ENCODE measurements at regions not wholly inside any gene's neighbourhood (a gene's known extent, or its start where the extent isn't known, plus 50 kb on each side); places are given as distances from the start of the nearest gene placed in this dataset.

DNA sequence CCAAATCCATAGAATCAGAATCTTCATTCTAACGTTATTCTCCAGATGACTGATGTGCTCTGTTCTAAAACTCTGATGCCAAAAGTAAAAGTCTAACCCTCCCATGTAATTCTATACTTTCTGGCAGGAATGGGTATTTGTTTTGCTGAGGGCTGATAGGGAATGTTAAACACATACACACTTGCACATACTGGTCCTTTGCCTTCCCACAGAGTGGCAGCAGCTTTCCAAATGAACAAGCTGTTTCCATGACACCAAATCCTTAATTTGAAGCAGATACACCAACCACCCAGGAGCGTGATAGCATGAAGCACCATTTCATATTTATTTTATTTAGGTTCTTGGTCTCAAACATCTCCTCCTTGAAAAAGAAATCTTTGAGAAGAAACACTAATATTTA is 155.5 kb upstream of the PRDX4 start:
- TF ChIP-seq TSHZ2 (CRISPR knock-in tag; IDR thresholded peaks at IDR 0.05) (no peak), PATZ1 (CRISPR knock-in tag; IDR thresholded peaks at IDR 0.05; ENCODE audit: borderline replicate concordance) (no peak), ISL1 (CRISPR knock-in tag; IDR thresholded peaks at IDR 0.05) (no peak), ZNF70 (CRISPR knock-in tag; IDR thresholded peaks at IDR 0.05) (no peak), RARB (CRISPR knock-in tag; IDR thresholded peaks at IDR 0.05) (no peak), OSR1 (CRISPR knock-in tag; IDR thresholded peaks at IDR 0.05) (no peak), ZNF565 (CRISPR knock-in tag; conservative IDR thresholded peaks at IDR 0.05; ENCODE audit: low read depth) (no peak), TCF4 (CRISPR knock-in tag; IDR thresholded peaks at IDR 0.05; ENCODE audit: borderline replicate concordance) (no peak), BACH2 (CRISPR knock-in tag; IDR thresholded peaks at IDR 0.05; ENCODE audit: borderline replicate concordance) (no peak), CSRNP3 (CRISPR knock-in tag; IDR thresholded peaks at IDR 0.05) (no peak), TOX (CRISPR knock-in tag; IDR thresholded peaks at IDR 0.05; ENCODE audit: borderline replicate concordance) (no peak), CREB5 (CRISPR knock-in tag; IDR thresholded peaks at IDR 0.05; ENCODE audit: low read depth) (no peak), ZC3H10 (CRISPR knock-in tag; IDR thresholded peaks at IDR 0.05) (no peak)

DNA sequence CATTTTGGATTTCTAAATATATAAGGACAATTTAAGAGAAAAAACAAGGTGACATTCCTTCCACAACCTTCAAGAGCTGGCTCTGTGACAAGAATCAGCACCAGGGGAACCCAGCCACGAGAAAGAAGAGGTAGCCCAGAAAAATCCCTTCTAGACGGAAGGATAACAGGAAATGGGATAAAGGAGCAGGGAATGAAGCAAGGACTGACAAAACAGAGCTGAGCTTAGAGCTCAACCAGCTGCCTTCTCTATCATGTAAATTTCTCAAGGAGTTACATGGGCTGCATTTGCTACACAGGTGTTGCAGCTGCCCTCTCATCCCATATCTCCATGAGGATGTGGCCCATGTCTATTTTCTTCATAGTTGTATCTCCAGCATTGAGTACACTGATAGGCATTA is 154.2 kb upstream of the PRDX4 start:
- ATAC-seq: no peak
- TF ChIP-seq OSR1 (CRISPR knock-in tag; IDR thresholded peaks at IDR 0.05): no peak
- TF ChIP-seq CSRNP3 (CRISPR knock-in tag; IDR thresholded peaks at IDR 0.05): no peak
- TF ChIP-seq ARNTL (CRISPR knock-in tag; IDR thresholded peaks at IDR 0.05; ENCODE audit: borderline replicate concordance, low read depth): no peak
- no peak for TF ChIP-seq SNAI2 (CRISPR knock-in tag; IDR thresholded peaks at IDR 0.05)
- TF ChIP-seq ZFP30 (CRISPR knock-in tag; IDR thresholded peaks at IDR 0.05): no peak
- TF ChIP-seq PPARA (CRISPR knock-in tag; IDR thresholded peaks at IDR 0.05; ENCODE audit: borderline replicate concordance): no peak
- TF ChIP-seq CREB5 (CRISPR knock-in tag; IDR thresholded peaks at IDR 0.05; ENCODE audit: low read depth): no peak
- TF ChIP-seq, protein P1, sequence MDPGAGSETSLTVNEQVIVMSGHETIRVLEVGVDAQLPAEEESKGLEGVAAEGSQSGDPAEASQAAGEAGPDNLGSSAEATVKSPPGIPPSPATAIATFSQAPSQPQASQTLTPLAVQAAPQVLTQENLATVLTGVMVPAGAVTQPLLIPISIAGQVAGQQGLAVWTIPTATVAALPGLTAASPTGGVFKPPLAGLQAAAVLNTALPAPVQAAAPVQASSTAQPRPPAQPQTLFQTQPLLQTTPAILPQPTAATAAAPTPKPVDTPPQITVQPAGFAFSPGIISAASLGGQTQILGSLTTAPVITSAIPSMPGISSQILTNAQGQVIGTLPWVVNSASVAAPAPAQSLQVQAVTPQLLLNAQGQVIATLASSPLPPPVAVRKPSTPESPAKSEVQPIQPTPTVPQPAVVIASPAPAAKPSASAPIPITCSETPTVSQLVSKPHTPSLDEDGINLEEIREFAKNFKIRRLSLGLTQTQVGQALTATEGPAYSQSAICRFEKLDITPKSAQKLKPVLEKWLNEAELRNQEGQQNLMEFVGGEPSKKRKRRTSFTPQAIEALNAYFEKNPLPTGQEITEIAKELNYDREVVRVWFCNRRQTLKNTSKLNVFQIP (CRISPR knock-in tag; IDR thresholded peaks at IDR 0.05; ENCODE audit: borderline replicate concordance, low read depth): no peak
- TF ChIP-seq ZFP3 (CRISPR knock-in tag; IDR thresholded peaks at IDR 0.05): no peak
- no peak for TF ChIP-seq TSHZ2 (CRISPR knock-in tag; IDR thresholded peaks at IDR 0.05)
- no peak for TF ChIP-seq ZNF565 (CRISPR knock-in tag; conservative IDR thresholded peaks at IDR 0.05; ENCODE audit: low read depth)
- no peak for TF ChIP-seq GLIS3 (CRISPR knock-in tag; IDR thresholded peaks at IDR 0.05)
- TF ChIP-seq ZC3H10 (CRISPR knock-in tag; IDR thresholded peaks at IDR 0.05): no peak
- TF ChIP-seq BACH2 (CRISPR knock-in tag; IDR thresholded peaks at IDR 0.05; ENCODE audit: borderline replicate concordance): no peak
- no peak for TF ChIP-seq TCF4 (CRISPR knock-in tag; IDR thresholded peaks at IDR 0.05; ENCODE audit: borderline replicate concordance)
- no peak for TF ChIP-seq TOX (CRISPR knock-in tag; IDR thresholded peaks at IDR 0.05; ENCODE audit: borderline replicate concordance)
- no peak for TF ChIP-seq ISL1 (CRISPR knock-in tag; IDR thresholded peaks at IDR 0.05)
- TF ChIP-seq PATZ1 (CRISPR knock-in tag; IDR thresholded peaks at IDR 0.05; ENCODE audit: borderline replicate concordance): no peak
- no peak for TF ChIP-seq ZNF70 (CRISPR knock-in tag; IDR thresholded peaks at IDR 0.05)

More for the DNA sequence above, 155.5 kb upstream of the PRDX4 start:
- ATAC-seq: no peak

Data from SK-N-SH treated with all-trans-retinoic acid at 6 μM for 48 hours (cell line).